ENCODE measurements at regions not wholly inside any gene's neighbourhood (a gene's known extent, or its start where the extent isn't known, plus 50 kb on each side); places are given as distances from the start of the nearest gene placed in this dataset.

DNA sequence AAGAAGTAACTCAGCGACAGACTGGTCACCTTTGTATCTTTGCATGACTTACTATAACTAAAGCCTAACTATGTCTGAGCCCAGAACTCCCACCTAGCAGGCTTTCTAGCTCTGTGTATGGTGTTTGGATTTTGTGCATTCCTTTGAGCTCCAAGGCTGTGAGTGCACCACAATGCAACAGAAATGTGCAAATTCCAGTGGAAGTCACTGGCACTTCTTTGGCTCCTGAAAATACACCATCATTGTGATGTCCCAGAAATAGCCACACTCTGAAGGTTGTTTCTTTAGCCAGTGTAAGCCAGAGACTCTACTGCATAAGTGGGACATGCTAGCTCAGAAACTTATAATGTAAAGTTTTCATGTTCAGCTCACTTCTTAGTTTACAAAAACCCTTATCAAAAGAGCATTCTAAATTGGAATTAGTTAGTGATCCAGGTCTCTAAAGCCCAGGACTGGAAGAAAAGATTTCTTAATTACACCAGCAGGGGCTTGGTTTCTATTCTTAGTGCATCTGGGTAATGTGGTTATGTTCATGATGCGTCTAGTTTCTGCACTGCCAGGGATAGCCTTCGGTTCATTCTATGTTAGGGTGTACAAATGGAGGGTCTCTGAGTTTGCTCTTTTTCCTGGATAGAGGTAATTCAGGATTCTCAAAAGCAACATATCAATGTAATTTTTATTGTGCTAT is 1239.5 kb upstream of the ZEB2 start:
- H3K4me3 ChIP-seq (ENCODE audit: low read depth in 2 of 2, low read length in 2 of 2): no peak overlapping the region
- BruUV-seq (replicated peaks): no TSS peak
- H3K36me3 ChIP-seq (ENCODE audit: control insufficient read depth, insufficient read depth, low read length): no peaks in the 10 kb centered on the region
- H3K27me3 ChIP-seq (ENCODE audit: control insufficient read depth, insufficient read depth, low read length): no peaks in the 10 kb centered on the region
- ATAC-seq: no peak
- H3K9me3 ChIP-seq (ENCODE audit: control insufficient read depth, insufficient read depth, low read depth, low read length): no peaks in the 10 kb centered on the region
- DNase-seq (ENCODE audit: low read depth, low spot score): no peak
- CTCF ChIA-PET: no interaction called here
- no peaks in the 10 kb centered on the region for H3K4me1 ChIP-seq (ENCODE audit: control insufficient read depth, insufficient read depth, low read length)
- in situ Hi-C loops (cut with HindIII; ENCODE audit: low pct_unique_long_range_greater_than_20kb, low sequenced_read_pairs) (no loop called here), intact Hi-C loops (cut with micrococcal nuclease; ENCODE audit: unreplicated experiment) (no loop called here)
- H3K27ac ChIP-seq (ENCODE audit: low read length): no peak overlapping the region
- POLR2A ChIA-PET: no interaction called here
- TF ChIP-seq, protein P1, sequence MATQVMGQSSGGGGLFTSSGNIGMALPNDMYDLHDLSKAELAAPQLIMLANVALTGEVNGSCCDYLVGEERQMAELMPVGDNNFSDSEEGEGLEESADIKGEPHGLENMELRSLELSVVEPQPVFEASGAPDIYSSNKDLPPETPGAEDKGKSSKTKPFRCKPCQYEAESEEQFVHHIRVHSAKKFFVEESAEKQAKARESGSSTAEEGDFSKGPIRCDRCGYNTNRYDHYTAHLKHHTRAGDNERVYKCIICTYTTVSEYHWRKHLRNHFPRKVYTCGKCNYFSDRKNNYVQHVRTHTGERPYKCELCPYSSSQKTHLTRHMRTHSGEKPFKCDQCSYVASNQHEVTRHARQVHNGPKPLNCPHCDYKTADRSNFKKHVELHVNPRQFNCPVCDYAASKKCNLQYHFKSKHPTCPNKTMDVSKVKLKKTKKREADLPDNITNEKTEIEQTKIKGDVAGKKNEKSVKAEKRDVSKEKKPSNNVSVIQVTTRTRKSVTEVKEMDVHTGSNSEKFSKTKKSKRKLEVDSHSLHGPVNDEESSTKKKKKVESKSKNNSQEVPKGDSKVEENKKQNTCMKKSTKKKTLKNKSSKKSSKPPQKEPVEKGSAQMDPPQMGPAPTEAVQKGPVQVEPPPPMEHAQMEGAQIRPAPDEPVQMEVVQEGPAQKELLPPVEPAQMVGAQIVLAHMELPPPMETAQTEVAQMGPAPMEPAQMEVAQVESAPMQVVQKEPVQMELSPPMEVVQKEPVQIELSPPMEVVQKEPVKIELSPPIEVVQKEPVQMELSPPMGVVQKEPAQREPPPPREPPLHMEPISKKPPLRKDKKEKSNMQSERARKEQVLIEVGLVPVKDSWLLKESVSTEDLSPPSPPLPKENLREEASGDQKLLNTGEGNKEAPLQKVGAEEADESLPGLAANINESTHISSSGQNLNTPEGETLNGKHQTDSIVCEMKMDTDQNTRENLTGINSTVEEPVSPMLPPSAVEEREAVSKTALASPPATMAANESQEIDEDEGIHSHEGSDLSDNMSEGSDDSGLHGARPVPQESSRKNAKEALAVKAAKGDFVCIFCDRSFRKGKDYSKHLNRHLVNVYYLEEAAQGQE (IDR thresholded peaks at IDR 0.05; ENCODE audit: insufficient read depth in 1 of 2, low read depth in 2 of 2, low read length in 1 of 2): no peak
- TF ChIP-seq POLR2AphosphoS5 (IDR thresholded peaks at IDR 0.05; ENCODE audit: low read depth, low read length) (no peak), SIN3A (IDR thresholded peaks at IDR 0.05; ENCODE audit: borderline replicate concordance, insufficient read depth, low read depth, low read length) (no peak), TCF7L2 (IDR thresholded peaks at IDR 0.05; ENCODE audit: low read depth, low read length) (no peak)
- TF ChIP-seq, protein P2, sequence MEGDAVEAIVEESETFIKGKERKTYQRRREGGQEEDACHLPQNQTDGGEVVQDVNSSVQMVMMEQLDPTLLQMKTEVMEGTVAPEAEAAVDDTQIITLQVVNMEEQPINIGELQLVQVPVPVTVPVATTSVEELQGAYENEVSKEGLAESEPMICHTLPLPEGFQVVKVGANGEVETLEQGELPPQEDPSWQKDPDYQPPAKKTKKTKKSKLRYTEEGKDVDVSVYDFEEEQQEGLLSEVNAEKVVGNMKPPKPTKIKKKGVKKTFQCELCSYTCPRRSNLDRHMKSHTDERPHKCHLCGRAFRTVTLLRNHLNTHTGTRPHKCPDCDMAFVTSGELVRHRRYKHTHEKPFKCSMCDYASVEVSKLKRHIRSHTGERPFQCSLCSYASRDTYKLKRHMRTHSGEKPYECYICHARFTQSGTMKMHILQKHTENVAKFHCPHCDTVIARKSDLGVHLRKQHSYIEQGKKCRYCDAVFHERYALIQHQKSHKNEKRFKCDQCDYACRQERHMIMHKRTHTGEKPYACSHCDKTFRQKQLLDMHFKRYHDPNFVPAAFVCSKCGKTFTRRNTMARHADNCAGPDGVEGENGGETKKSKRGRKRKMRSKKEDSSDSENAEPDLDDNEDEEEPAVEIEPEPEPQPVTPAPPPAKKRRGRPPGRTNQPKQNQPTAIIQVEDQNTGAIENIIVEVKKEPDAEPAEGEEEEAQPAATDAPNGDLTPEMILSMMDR (IDR thresholded peaks at IDR 0.05): no peak

DNA sequence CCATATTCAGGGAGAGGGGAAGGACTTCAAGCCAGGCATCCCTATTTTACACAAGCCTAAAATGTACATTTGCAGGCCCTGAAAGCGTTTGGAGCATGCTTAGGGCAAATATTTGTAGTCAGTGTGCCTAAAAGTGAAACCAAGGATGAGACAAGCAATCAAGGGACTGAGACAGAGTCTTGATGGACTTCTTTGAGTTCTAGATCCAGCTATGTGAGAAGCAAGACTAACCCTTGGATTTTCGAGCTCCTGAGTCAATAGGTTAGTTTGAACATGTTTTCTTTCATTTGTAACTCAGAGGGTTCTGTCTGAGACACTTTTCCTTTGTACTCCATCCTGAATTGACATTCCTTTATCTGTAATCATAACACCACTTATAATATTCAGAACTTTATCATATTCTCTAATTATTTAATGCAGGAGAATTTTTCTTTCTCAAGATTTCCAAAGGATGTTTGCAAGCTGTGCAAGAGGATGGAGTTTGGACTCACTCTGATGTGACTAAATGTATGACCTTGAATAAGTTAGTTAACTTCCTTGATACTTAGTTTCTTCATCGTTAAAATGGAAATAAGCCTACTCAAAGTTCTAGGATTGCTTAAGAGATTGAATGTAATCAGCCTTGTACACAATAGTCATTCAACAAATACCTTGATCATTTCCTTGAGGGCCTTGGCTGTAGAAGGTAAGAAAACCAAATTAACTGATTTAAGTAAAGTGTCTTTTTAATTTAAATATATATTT is 1237.8 kb upstream of the ZEB2 start:
- Histone ChIP-seq H3K4me3 (ENCODE audit: low read depth in 2 of 2, low read length in 2 of 2) (no peak overlapping the region), H3K27ac (ENCODE audit: low read length) (no peak overlapping the region), H3K4me1 (ENCODE audit: control insufficient read depth, insufficient read depth, low read length) (no peaks in the 10 kb centered on the region), H3K36me3 (ENCODE audit: control insufficient read depth, insufficient read depth, low read length) (no peaks in the 10 kb centered on the region), H3K9me3 (ENCODE audit: control insufficient read depth, insufficient read depth, low read depth, low read length) (no peaks in the 10 kb centered on the region), H3K27me3 (ENCODE audit: control insufficient read depth, insufficient read depth, low read length) (no peaks in the 10 kb centered on the region)
- no TSS peak for BruUV-seq (replicated peaks)
- POLR2A ChIA-PET: no interaction called here
- no peak for DNase-seq (ENCODE audit: low read depth, low spot score)
- TF ChIP-seq SIN3A (IDR thresholded peaks at IDR 0.05; ENCODE audit: borderline replicate concordance, insufficient read depth, low read depth, low read length) (no peak), TCF7L2 (IDR thresholded peaks at IDR 0.05; ENCODE audit: low read depth, low read length) (no peak), POLR2AphosphoS5 (IDR thresholded peaks at IDR 0.05; ENCODE audit: low read depth, low read length) (no peak)
- TF ChIP-seq, protein P1 (IDR thresholded peaks at IDR 0.05; ENCODE audit: insufficient read depth in 1 of 2, low read depth in 2 of 2, low read length in 1 of 2): no peak
- TF ChIP-seq, protein P2 (IDR thresholded peaks at IDR 0.05): no peak
- CTCF ChIA-PET: no interaction called here
- intact Hi-C loops (cut with micrococcal nuclease; ENCODE audit: unreplicated experiment): no loop called here
- in situ Hi-C loops (cut with HindIII; ENCODE audit: low pct_unique_long_range_greater_than_20kb, low sequenced_read_pairs): no loop called here
- ATAC-seq: no peak
